ENCODE measurements at regions not wholly inside any gene's neighbourhood (a gene's known extent, or its start where the extent isn't known, plus 50 kb on each side); places are given as distances from the start of the nearest gene placed in this dataset.

DNA sequence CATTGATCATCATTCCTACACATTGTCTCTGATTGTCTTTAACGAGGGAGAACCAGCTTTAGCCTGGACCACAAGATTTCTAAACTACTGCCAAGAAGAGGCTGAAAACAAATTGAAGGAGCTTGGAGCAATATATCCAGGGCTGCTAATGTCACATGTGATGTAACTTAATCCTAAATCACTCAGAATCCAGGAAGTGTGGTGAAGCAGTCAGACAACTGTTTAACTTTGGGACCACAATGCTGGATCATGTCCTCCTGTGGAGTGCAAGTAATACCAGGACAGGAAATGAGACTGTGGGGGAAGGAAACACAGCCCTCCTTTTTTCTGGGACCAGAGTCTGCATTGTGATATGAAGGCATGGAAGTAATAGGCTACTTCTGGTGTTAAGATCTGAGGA lies 430.2 kb downstream of the KCTD12 start:
- Histone ChIP-seq H2AFZ (ENCODE audit: low read length) (no peak overlapping the region), H3K4me2 (ENCODE audit: insufficient read depth, insufficient read length, low read length) (no peak overlapping the region), H3K79me1 (ENCODE audit: insufficient read depth, low read depth, low read length, poor library complexity, severe bottlenecking) (no peaks in the 10 kb centered on the region), H4K20me1 (ENCODE audit: control insufficient read depth, insufficient read depth, insufficient read length) (no peaks in the 10 kb centered on the region), H3T11ph (ENCODE audit: low read length) (no peak overlapping the region), H3K23ac (ENCODE audit: insufficient read length, low read depth, low read length) (no peak overlapping the region), H3K23me2 (ENCODE audit: insufficient read length, low read depth, low read length, poor library complexity, severe bottlenecking) (no peaks in the 10 kb centered on the region), H4K5ac (ENCODE audit: insufficient read length, low read depth, low read length) (no peak overlapping the region), H2BK120ac (ENCODE audit: low read depth, low read length, poor library complexity, severe bottlenecking) (no peak overlapping the region), H2AK5ac (ENCODE audit: insufficient read length, low read length) (no peak overlapping the region), H2BK20ac (ENCODE audit: low read depth, low read length, poor library complexity, severe bottlenecking) (no peak overlapping the region), H3K79me2 (ENCODE audit: insufficient read depth, low read length) (no peaks in the 10 kb centered on the region), H3K14ac (ENCODE audit: insufficient read depth, low read length) (no peak overlapping the region), H3K9ac (ENCODE audit: extremely low read depth, insufficient read length, low read length) (no peak overlapping the region), H4K91ac (ENCODE audit: insufficient read length, low read depth, low read length) (no peak overlapping the region), H3K18ac (ENCODE audit: insufficient read length, low read depth, low read length) (no peak overlapping the region), H2BK12ac (ENCODE audit: insufficient read length, low read depth, low read length) (no peak overlapping the region), H3K27me3 (ENCODE audit: insufficient read depth, low read length) (no peaks in the 10 kb centered on the region), H3K4ac (ENCODE audit: low read depth, low read length) (no peak overlapping the region), H3K9me3 (ENCODE audit: control insufficient read depth, low read depth, low read length) (no peaks in the 10 kb centered on the region), H3K4me1 (ENCODE audit: insufficient read depth, low read length) (no peaks in the 10 kb centered on the region), H2BK15ac (ENCODE audit: low read depth, low read length) (no peak overlapping the region), H4K8ac (replicated peaks; ENCODE audit: insufficient read length, low read depth, low read length) (no peak overlapping the region), H2BK5ac (ENCODE audit: insufficient read length, low read length) (no peak overlapping the region), H3K27ac (ENCODE audit: insufficient read length, low read depth, low read length) (no peak overlapping the region), H3K56ac (ENCODE audit: insufficient read length, low read depth, low read length) (no peak overlapping the region)
- Mint-ChIP-seq H3K27me3 (ENCODE audit: low read depth) (no peaks in the 10 kb centered on the region), H3K27ac (no peak overlapping the region; a peak in 1 of 7 replicates), H3K4me3 (no peak overlapping the region), H3K36me3 (ENCODE audit: insufficient read depth in 1 of 3, low read depth in 3 of 3) (peaks cover 0 to 30% (median 0%) of the 10 kb centered on the region in 3 experiments; a peak in 5 of 7 replicates), H3K9me3 (peaks cover 20 to 26% of the 10 kb centered on the region in 2 experiments), H3K4me1 (no peaks in the 10 kb centered on the region)
- TF ChIP-seq, protein P1, sequence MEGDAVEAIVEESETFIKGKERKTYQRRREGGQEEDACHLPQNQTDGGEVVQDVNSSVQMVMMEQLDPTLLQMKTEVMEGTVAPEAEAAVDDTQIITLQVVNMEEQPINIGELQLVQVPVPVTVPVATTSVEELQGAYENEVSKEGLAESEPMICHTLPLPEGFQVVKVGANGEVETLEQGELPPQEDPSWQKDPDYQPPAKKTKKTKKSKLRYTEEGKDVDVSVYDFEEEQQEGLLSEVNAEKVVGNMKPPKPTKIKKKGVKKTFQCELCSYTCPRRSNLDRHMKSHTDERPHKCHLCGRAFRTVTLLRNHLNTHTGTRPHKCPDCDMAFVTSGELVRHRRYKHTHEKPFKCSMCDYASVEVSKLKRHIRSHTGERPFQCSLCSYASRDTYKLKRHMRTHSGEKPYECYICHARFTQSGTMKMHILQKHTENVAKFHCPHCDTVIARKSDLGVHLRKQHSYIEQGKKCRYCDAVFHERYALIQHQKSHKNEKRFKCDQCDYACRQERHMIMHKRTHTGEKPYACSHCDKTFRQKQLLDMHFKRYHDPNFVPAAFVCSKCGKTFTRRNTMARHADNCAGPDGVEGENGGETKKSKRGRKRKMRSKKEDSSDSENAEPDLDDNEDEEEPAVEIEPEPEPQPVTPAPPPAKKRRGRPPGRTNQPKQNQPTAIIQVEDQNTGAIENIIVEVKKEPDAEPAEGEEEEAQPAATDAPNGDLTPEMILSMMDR (conservative IDR thresholded peaks at IDR 0.05) = no peak
- no peak for DNase-seq
- WGBS (ENCODE audit: extremely low coverage, insufficient read length, low lambda C conversion rate) = no CpG with 5 or more reads among the region's 1 CpG
